Calu3 (cell line): ENCODE measurements at regions not wholly inside any gene's neighbourhood (a gene's known extent, or its start where the extent isn't known, plus 50 kb on each side); places are given as distances from the start of the nearest gene placed in this dataset.

Experiments
- BruUV-seq: library from RNA; stranded (reverse); fragments of 400-500 nt; replicated peaks from 2 replicates; lab custom pipeline; 2021; lab: Mats Ljungman, UMichigan
- CTCF ChIA-PET: fragments of 300-600 bp; sonication (Branson Sonifier 250); formaldehyde crosslinking; loops from one replicate; lab custom pipeline; 2022; ENCODE audit warnings: antibody characterized with exemption; lab: Charles Lee
- DNase-seq: peaks from one replicate; pipeline ENCODE4 v3.0.0; 2022
- H3K27ac Mint-ChIP-seq: one replicate; pipeline ENCODE4 v1.8.0; 2022; ENCODE audit warnings: mixed read lengths; ENCODE audit not compliant: unreplicated experiment
- H3K27me3 Mint-ChIP-seq: one replicate; pipeline ENCODE4 v1.8.0; 2022; ENCODE audit warnings: mixed read lengths; ENCODE audit not compliant: unreplicated experiment
- H3K36me3 Mint-ChIP-seq: one replicate; pipeline ENCODE4 v1.8.0; 2022; ENCODE audit warnings: mild to moderate bottlenecking, moderate library complexity, mixed read lengths; ENCODE audit not compliant: insufficient read depth, unreplicated experiment
- H3K4me1 Mint-ChIP-seq: one replicate; pipeline ENCODE4 v1.8.0; 2022; ENCODE audit warnings: mild to moderate bottlenecking, low read depth, mixed read lengths; ENCODE audit not compliant: unreplicated experiment
- H3K4me3 Mint-ChIP-seq: one replicate; pipeline ENCODE4 v1.8.0; 2022; ENCODE audit warnings: mild to moderate bottlenecking, low read depth, moderate library complexity, mixed read lengths; ENCODE audit not compliant: unreplicated experiment
- H3K9me3 Mint-ChIP-seq: one replicate; pipeline ENCODE4 v1.8.0; 2022; ENCODE audit warnings: low read depth, mixed read lengths; ENCODE audit not compliant: unreplicated experiment
- intact Hi-C: fragments of 100-400 bp; cut with micrococcal nuclease; formaldehyde crosslinking; loops from one replicate; pipeline ENCODE4 v1.10.0; 2022; ENCODE audit not compliant: unreplicated experiment
- TF ChIP-seq, protein P1 (sequence below): fragments of 200-600 bp; IDR thresholded peaks from one replicate; pipeline ENCODE4 v1.8.0; 2022; ENCODE audit warnings: antibody characterized with exemption; ENCODE audit not compliant: unreplicated experiment

DNA sequence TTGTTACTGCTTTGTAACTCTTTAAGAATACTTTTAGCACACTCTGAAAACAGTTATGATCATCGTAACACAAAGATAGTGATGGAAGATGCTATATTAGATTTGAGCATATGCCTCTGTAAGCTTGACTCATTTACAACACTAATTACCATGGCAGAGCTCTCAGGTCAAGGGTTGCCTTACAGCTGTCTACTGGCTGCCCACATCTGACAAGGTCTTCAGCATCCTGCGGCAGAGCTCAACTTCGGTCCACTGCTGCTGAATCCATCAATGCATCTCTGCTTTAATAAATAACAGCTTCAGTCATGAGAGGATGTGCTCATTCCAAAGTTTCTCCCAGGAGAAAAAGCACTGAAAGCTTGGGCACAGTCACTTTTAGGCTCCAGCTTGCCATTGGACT lies 449.4 kb downstream of the RASEF start:
- no TSS peak for BruUV-seq
- H3K4me1 Mint-ChIP-seq = no peaks in the 10 kb centered on the region
- intact Hi-C loops = no loop called here
- no peaks in the 10 kb centered on the region for H3K9me3 Mint-ChIP-seq
- CTCF ChIA-PET = no interaction called here
- H3K4me3 Mint-ChIP-seq = no peak overlapping the region
- no peak for DNase-seq
- H3K27me3 Mint-ChIP-seq = no peaks in the 10 kb centered on the region
- no peaks in the 10 kb centered on the region for H3K36me3 Mint-ChIP-seq
- TF ChIP-seq, protein P1, sequence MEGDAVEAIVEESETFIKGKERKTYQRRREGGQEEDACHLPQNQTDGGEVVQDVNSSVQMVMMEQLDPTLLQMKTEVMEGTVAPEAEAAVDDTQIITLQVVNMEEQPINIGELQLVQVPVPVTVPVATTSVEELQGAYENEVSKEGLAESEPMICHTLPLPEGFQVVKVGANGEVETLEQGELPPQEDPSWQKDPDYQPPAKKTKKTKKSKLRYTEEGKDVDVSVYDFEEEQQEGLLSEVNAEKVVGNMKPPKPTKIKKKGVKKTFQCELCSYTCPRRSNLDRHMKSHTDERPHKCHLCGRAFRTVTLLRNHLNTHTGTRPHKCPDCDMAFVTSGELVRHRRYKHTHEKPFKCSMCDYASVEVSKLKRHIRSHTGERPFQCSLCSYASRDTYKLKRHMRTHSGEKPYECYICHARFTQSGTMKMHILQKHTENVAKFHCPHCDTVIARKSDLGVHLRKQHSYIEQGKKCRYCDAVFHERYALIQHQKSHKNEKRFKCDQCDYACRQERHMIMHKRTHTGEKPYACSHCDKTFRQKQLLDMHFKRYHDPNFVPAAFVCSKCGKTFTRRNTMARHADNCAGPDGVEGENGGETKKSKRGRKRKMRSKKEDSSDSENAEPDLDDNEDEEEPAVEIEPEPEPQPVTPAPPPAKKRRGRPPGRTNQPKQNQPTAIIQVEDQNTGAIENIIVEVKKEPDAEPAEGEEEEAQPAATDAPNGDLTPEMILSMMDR = no peak
- H3K27ac Mint-ChIP-seq = no peak overlapping the region

DNA sequence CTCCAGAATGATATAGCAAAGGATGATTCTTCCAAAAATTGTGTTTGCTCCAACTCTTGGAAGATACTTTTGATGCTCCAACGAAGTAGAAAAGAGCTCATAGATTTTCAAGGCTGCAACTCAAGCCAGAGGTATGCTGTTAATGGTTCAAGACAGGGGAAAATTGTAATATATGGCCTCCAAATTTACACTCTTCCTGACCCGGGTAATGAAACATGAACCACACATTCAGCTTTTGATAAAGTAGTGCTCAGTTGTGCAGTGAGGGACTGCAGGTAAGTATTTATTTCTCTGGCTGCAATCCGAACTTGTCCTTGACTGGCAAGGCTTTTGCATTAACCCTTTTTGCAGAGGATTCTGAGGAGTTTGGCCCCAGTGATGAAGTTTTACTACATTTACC lies 446.4 kb downstream of the RASEF start:
- TF ChIP-seq, protein P1 = no peak
- Mint-ChIP-seq H3K36me3 (no peaks in the 10 kb centered on the region), H3K4me1 (no peaks in the 10 kb centered on the region), H3K27me3 (no peaks in the 10 kb centered on the region), H3K4me3 (no peak overlapping the region), H3K27ac (no peak overlapping the region), H3K9me3 (no peaks in the 10 kb centered on the region)
- no peak for DNase-seq
- intact Hi-C loops = no loop called here
- CTCF ChIA-PET = no interaction called here
- no TSS peak for BruUV-seq

DNA sequence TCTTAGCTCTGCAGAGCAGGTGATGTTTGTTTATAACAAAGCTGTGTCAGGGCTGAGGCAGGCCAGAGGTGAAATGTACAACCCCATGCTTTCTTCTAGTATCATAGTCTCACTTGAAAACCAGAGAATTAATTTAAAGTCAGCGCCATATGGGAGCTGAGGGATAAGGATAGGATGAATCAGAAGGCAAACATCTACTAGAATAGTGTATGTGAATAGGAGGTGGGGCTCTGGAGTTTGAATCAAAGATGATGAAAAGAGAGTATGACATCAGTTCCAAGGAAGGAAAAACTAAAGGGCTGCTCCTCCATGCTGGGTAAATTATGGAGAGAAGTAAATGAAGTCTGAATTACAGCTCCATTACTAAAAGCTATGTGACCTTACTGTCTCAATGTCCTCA lies 441.5 kb downstream of the RASEF start:
- Mint-ChIP-seq H3K4me3 (no peak overlapping the region), H3K9me3 (no peaks in the 10 kb centered on the region), H3K27me3 (no peaks in the 10 kb centered on the region), H3K4me1 (no peaks in the 10 kb centered on the region), H3K27ac (no peak overlapping the region), H3K36me3 (no peaks in the 10 kb centered on the region)
- BruUV-seq = no TSS peak
- no peak for DNase-seq
- TF ChIP-seq, protein P1 = no peak
- CTCF ChIA-PET = interaction anchor here (0.6 kb wide), 1 partner anchor 1824 kb away, joined by 3 read pairs; no protein-coding TSS in a partner anchor
- intact Hi-C loops = no loop called here

DNA sequence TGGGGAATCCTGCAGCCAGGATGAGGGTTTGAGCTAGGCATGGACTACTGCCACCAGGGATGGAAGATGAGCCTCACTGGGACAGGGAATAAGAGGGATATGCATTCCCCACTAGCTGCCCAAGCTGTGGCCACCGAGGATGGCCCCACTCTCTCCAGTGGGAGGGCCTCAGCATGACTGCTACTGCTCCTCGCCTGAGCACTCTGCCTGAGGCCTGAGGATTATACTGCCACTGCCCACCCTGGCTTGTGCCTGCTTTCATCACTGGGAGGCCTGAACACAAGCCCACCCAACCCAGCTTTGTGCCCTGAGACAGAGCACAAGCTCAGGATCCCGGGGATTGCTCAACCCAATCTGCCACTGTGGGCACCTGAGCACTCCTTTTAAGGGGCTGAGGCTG lies 425.6 kb downstream of the RASEF start:
- Mint-ChIP-seq H3K27me3 (no peaks in the 10 kb centered on the region), H3K9me3 (peaks cover 2% of the 10 kb centered on the region)

More for the DNA sequence above, 425.6 kb downstream of the RASEF start:
- Mint-ChIP-seq H3K4me1 (no peaks in the 10 kb centered on the region), H3K27ac (no peak overlapping the region), H3K4me3 (no peak overlapping the region), H3K36me3 (no peaks in the 10 kb centered on the region)
- CTCF ChIA-PET = no interaction called here
- intact Hi-C loops = no loop called here
- TF ChIP-seq, protein P1 = no peak
- no TSS peak for BruUV-seq
- DNase-seq = no peak
